Left ventricle myocardium superior (tissue), 1 donor: ENCODE measurements at regions not wholly inside any gene's neighbourhood (a gene's known extent, or its start where the extent isn't known, plus 50 kb on each side); places are given as distances from the start of the nearest gene placed in this dataset.
"Not testable (repeated sequence)": the region's sequence is repeated elsewhere in the genome, so short reads cannot be mapped to it uniquely, and the experiment has no call there.

ENCODE experiments used
- ATAC-seq: fragments of 200-7000 bp; cut with Tn5 transposase; one replicate; pipeline ENCODE4 v1.9.1; 2020; ENCODE audit warnings: mild to moderate bottlenecking, moderate library complexity
- DNase-seq: peaks from one replicate; pipeline ENCODE4 v3.0.0-alpha.2; 2020
- intact Hi-C: fragments of 100-400 bp; cut with micrococcal nuclease; formaldehyde crosslinking; loops from one replicate; pipeline ENCODE4 v1.11.0; 2022
- donor health status: DM: no; HTN: yes; CAD: no; lungs with severe emphysema.

GRCh38 chr12:46557539-46558373 lies 185.2 kb upstream of the SLC38A2 start:
- DNase-seq: no peak

GRCh38 chr12:46556819-46557524 lies 184.4 kb upstream of the SLC38A2 start:
- no peak for DNase-seq
- no peak for ATAC-seq
- intact Hi-C loops: loop anchor here (10.0 kb wide), 1 partner anchor 172 kb away; no protein-coding TSS in a partner anchor

More at GRCh38 chr12:46557539-46558373, 185.2 kb upstream of the SLC38A2 start:
- ATAC-seq: no peak
- intact Hi-C loops: loop anchor here (10.0 kb wide), 1 partner anchor 173 kb away; no protein-coding TSS in a partner anchor

DNA sequence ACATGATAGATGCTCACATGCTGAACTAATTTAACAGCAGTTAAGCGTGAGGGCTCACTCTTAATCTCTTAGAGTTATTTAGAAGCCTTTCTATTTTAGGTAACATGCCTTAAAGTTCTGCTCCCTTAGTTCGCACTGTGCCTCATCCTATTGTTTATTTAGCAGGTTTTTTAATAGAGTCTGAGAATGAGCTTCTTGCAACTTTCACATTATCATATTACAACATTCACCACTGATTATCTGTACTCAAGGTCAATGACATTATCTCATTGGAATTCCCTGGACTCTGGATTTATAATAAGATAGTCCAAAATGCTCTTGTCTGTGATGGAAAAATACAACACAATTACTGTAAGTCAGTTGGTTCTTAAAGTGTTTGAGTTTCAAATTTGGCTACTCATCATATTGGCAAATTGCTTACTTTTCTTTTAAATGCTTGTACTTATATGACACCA lies 183.6 kb upstream of the SLC38A2 start:
- intact Hi-C loops: loop anchor here (10.0 kb wide), 1 partner anchor 171 kb away; no protein-coding TSS in a partner anchor
- DNase-seq (no peak), ATAC-seq (peak; percentile 96)

DNA sequence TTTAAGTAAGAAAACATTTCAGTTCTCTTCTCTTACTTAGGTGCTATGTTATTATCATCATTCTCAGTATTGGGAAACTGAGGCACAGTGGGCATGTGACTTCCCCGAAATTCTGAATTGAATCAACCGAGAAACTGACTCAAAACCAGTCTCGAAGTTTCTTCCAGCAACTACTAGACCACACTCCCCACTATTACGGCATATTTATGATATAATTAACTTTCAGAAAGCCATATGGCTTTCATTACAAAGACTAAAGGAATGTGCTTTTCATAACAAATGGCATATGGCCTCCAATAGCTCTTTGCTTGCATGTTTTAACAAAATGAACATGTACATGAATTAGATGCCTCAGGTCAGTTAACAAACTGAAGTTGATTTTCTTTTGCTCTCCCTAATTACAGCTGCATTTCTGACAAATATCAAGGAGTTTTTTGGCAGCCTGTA lies 182.9 kb upstream of the SLC38A2 start:
- intact Hi-C loops: loop anchor here (10.0 kb wide), 1 partner anchor 171 kb away; no protein-coding TSS in a partner anchor
- ATAC-seq (no peak), DNase-seq (no peak)

DNA sequence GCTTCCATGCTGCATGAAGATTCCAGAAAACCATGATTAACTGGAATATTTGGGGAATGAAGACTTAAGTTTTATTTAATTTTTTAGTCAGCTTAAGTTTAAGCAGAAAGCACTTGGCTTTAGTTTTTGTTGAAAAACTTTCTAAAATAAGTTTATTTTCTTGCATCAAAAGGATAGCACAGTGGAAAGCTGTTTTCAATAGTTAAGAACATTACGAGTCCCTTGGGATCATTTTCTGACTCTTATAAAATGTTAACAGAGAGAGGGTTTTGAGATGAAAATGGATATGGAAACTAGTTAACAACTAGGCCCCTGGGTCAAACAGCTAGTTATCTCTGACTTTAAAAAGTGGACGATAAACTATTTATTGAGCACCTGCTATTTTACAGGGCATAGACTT lies 181.9 kb upstream of the SLC38A2 start:
- intact Hi-C loops: loop anchor here (10.0 kb wide), 1 partner anchor 170 kb away; no protein-coding TSS in a partner anchor
- ATAC-seq: no peak

DNA sequence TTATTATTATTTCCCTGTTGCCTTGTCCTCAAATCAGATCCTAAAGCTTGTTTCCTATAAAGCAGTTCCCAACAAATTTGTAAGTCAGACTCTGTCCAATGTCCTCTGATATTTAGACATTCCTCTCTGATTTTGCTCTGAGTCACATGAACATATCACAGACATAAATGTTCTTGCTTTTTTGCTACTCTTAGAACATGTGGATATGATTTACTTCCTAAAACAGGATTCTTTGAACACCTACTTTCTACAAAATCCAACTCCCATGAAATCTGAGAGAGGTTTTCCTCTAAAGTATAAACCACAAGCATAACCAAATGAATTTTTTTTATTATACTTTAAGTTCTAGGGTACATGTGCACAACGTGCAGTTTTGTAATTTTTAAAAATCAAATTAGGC lies 181.3 kb upstream of the SLC38A2 start:
- no peak for DNase-seq
- no peak for ATAC-seq
- intact Hi-C loops: loop anchor here (10.0 kb wide), 1 partner anchor 169 kb away; no protein-coding TSS in a partner anchor

More for the DNA sequence above, 181.9 kb upstream of the SLC38A2 start:
- DNase-seq: no peak

GRCh38 chr12:46553266-46553665 lies 180.7 kb upstream of the SLC38A2 start:
- no peak for ATAC-seq
- intact Hi-C loops: loop anchor here (10.0 kb wide), 1 partner anchor 168 kb away; no protein-coding TSS in a partner anchor
- DNase-seq: no peak

DNA sequence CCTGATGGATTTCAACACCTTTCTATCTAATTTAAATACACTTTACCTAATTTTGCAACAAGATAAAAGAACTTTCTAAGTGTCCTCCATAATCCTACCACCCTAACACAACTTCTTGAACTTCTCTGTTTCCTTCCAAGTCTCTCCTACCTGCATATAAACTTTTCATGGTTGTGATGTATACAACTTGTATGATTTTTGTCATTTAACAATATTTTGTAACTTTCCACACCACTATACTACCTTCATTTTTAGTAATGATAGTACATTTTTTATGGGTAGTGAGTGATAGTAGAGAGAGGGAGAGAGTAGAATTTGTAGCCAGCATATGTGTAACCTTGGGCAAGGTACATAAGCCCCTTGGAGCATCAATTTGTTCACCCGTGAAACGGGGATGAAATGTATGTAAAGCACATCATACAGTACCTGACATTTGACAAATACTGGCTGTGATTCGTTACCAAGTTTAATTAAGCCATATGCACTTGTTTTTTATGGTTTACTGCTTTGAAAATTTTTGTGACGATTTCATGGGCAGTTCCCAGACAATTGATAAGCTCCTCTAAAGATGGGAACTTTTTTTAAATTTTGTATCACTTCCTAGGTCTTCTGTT lies 177.8 kb upstream of the SLC38A2 start:
- ATAC-seq (no peak), DNase-seq (no peak)
- intact Hi-C loops: loop anchor here (10.0 kb wide), 1 partner anchor 166 kb away; no protein-coding TSS in a partner anchor

DNA sequence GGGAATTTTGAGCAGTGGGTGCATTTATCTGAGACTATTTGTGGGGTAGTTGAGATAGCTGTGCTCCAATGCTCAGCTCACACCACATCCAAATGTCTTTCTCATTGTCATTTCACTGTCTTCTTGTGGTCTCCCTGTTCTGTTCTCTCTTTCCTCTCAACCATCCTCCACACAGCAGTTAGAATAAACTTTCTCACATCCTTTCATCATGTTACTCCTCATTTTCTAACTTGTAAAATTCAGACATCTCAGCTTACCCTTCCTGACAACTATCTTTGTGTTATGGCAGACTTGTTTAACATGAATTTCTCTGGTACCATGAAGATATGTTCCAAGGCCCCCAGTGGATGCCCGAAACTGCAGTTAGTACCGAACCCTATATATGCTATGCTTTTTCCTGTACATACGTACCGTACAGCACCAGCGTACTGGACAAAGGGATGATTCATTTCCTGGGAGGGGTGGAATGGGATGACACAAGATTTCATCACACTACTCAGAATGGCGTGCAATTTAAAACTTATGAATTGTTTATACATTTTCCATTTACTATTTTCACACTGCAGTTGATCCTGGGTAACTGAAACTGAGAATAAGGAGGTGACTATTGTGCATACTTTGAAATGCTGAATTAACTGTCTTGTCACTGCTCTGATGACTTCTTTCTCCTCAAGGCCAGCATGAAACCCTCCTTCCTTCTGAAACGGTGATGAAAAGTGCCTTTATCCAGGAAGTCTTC lies 177.1 kb upstream of the SLC38A2 start:
- intact Hi-C loops: loop anchor here (10.0 kb wide), 1 partner anchor 165 kb away; no protein-coding TSS in a partner anchor
- ATAC-seq (no peak), DNase-seq (no peak)

DNA sequence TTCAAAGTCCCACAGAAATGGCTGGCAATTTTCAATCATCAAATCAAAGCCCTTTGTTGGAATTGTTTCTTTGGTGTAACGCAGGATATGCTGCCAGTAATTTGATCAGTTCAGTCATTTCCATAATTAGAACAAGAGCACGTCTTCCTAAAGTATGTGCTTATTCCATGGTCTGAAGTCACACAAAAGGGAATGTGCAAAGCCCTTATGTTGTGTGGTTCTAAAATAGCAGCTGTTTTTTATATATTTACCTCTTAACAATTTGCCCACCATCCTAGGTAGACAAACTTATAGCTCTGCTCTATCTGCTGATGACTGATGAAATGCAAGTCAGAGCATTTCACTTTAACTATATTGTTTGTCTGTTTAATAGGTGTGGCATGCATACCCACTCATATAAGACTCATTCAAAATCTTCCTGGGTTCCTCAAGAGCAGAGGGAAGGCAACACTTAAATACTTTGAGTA lies 176.1 kb upstream of the SLC38A2 start:
- no peak for DNase-seq
- peak; percentile 90 for ATAC-seq
- intact Hi-C loops: no loop called here

GRCh38 chr12:46547421-46548354 lies 175.1 kb upstream of the SLC38A2 start:
- DNase-seq: no peak
- intact Hi-C loops: no loop called here
- no peak for ATAC-seq

DNA sequence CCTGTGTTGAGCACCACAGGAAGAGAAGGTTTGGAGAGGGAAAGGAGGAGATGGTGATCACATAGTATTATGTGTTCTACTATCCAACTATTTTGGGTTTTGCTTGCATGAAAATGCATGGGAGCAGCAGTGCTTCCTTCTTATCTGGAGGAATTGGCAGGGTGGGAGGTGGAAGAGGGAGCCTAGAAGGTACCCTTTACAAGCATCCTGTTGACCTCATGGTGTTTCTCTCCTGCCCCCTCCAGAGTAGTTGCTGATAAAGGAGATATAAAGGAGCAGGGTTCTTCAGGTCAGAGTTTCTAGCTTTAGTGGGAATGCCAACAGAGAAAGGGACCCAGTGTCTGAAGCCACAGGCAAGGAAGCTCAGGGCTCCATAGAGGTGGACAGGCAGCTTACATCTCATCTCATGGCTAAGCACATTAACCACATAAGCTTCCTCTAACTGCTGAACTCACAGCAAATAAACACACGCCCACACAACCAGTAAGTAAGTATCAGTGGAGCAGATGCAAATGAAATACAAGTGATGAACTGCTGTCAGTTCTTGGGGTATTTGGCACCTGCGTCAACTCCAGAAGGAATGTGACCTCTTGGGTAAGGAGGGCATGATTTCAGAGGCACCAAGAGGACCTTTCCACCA lies 174.2 kb upstream of the SLC38A2 start:
- no peak for DNase-seq
- intact Hi-C loops: no loop called here
- no peak for ATAC-seq

- ATAC-seq, intact Hi-C loops, DNase-seq: not testable (repeated sequence)
Observed at GRCh38 chr12:46543378-46543795, 170.8 kb upstream of the SLC38A2 start.

DNA sequence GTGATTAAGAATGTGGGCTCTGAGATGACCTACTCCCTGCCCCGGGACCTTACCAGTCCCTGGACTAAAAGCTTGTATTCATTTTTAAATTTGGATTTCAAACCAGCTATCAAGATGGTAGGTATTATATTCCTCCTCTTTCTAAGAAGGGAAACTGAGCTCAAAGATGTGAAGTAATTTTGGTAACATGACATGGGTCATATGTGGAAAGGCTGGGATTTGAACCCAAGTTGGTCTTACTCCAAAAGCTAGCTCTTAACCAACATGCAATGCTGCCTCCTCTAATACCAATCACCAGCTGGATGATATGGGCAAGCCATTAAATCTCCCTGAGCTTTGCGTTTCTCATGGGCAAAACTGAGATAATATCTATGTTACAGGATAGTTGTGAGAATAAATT lies 166.4 kb upstream of the SLC38A2 start:
- intact Hi-C loops: no loop called here
- no peak for ATAC-seq
- no peak for DNase-seq

GRCh38 chr12:46537387-46537955 lies 164.9 kb upstream of the SLC38A2 start:
- no peak for DNase-seq
- ATAC-seq: no peak
- intact Hi-C loops: no loop called here

- intact Hi-C loops, ATAC-seq: not testable (repeated sequence)
- peak; percentile 9 for DNase-seq
Observed at GRCh38 chr12:46536316-46536715, 163.7 kb upstream of the SLC38A2 start.

GRCh38 chr12:46535907-46536306 lies 163.3 kb upstream of the SLC38A2 start:
- intact Hi-C loops: no loop called here
- peak; percentile 68 for ATAC-seq
- DNase-seq: peak; percentile 15
